Activated T-helper 17 cell treated with anti-CD3 and anti-CD28 coated beads, Interleukin-2, amount 50 U/mL, for 72 hours (primary cell): ENCODE measurements at regions not wholly inside any gene's neighbourhood (a gene's known extent, or its start where the extent isn't known, plus 50 kb on each side); places are given as distances from the start of the nearest gene placed in this dataset.
A peak's percentile ranks its signal among the peaks of the same experiment; 100 is the strongest.

Experiments used
- ATAC-seq: fragments of 150-1000 bp; cut with Tn5 transposase; replicated peaks from 2 replicates; pipeline ENCODE4 v1.10.0; 2021; ENCODE audit warnings: mild to moderate bottlenecking, moderate library complexity
- H3K27ac Mint-ChIP-seq: one replicate; pipeline ENCODE4 v1.8.0; 2022; ENCODE audit warnings: mixed read lengths
- H3K27me3 Mint-ChIP-seq: one replicate; pipeline ENCODE4 v1.8.0; 2022; ENCODE audit warnings: mixed read lengths
- H3K36me3 Mint-ChIP-seq: one replicate; pipeline ENCODE4 v1.8.0; 2022; ENCODE audit warnings: low read depth, mild to moderate bottlenecking, mixed read lengths
- H3K4me1 Mint-ChIP-seq: one replicate; pipeline ENCODE4 v1.8.0; 2022; ENCODE audit warnings: mixed read lengths
- H3K4me3 Mint-ChIP-seq: one replicate; pipeline ENCODE4 v1.8.0; 2022; ENCODE audit warnings: mild to moderate bottlenecking, mixed read lengths
- H3K9me3 Mint-ChIP-seq: one replicate; pipeline ENCODE4 v1.8.0; 2022; ENCODE audit warnings: mixed read lengths

GRCh38 chr1:55402671-55403464, 187.7 kb upstream of the USP24 start:
- no peak for ATAC-seq
- Mint-ChIP-seq H3K4me1 (no peaks in the 10 kb centered on the region), H3K4me3 (no peak overlapping the region), H3K9me3 (peaks cover 4% of the 10 kb centered on the region), H3K27me3 (peaks cover 30% of the 10 kb centered on the region), H3K36me3 (no peaks in the 10 kb centered on the region), H3K27ac (no peak overlapping the region)

GRCh38 chr1:55402142-55402541, 187.0 kb upstream of the USP24 start:
- ATAC-seq, result no peak
- H3K9me3 Mint-ChIP-seq, result peaks cover 4% of the 10 kb centered on the region
- no peak overlapping the region for H3K4me3 Mint-ChIP-seq
- no peaks in the 10 kb centered on the region for H3K4me1 Mint-ChIP-seq
- H3K36me3 Mint-ChIP-seq, result no peaks in the 10 kb centered on the region
- H3K27me3 Mint-ChIP-seq, result peaks cover 36% of the 10 kb centered on the region
- no peak overlapping the region for H3K27ac Mint-ChIP-seq

GRCh38 chr1:55400508-55400907, 185.3 kb upstream of the USP24 start:
- no peak overlapping the region for H3K27ac Mint-ChIP-seq
- H3K4me3 Mint-ChIP-seq, result no peak overlapping the region
- peaks cover 4% of the 10 kb centered on the region for H3K9me3 Mint-ChIP-seq
- H3K27me3 Mint-ChIP-seq, result peaks cover 36% of the 10 kb centered on the region
- no peaks in the 10 kb centered on the region for H3K36me3 Mint-ChIP-seq
- no peak for ATAC-seq
- H3K4me1 Mint-ChIP-seq, result no peaks in the 10 kb centered on the region

GRCh38 chr1:55399346-55399745, 184.2 kb upstream of the USP24 start:
- Mint-ChIP-seq H3K36me3 (no peaks in the 10 kb centered on the region), H3K4me1 (no peaks in the 10 kb centered on the region), H3K27ac (no peak overlapping the region), H3K9me3 (no peaks in the 10 kb centered on the region), H3K27me3 (peaks cover 33% of the 10 kb centered on the region), H3K4me3 (no peak overlapping the region)
- no peak for ATAC-seq

- Mint-ChIP-seq H3K4me3 (no peak overlapping the region), H3K4me1 (no peaks in the 10 kb centered on the region)
Observed at GRCh38 chr1:55396381-55396891, 181.3 kb upstream of the USP24 start.

GRCh38 chr1:55388960-55389359, 173.8 kb upstream of the USP24 start:
- Mint-ChIP-seq H3K36me3 (no peaks in the 10 kb centered on the region), H3K9me3 (peaks cover 4% of the 10 kb centered on the region), H3K27ac (no peak overlapping the region), H3K27me3 (no peaks in the 10 kb centered on the region), H3K4me1 (no peaks in the 10 kb centered on the region), H3K4me3 (no peak overlapping the region)
- ATAC-seq, result no peak

More at GRCh38 chr1:55396381-55396891, 181.3 kb upstream of the USP24 start:
- no peaks in the 10 kb centered on the region for H3K36me3 Mint-ChIP-seq
- H3K9me3 Mint-ChIP-seq, result no peaks in the 10 kb centered on the region
- ATAC-seq, result no peak
- H3K27ac Mint-ChIP-seq, result no peak overlapping the region
- H3K27me3 Mint-ChIP-seq, result peaks cover 25% of the 10 kb centered on the region

GRCh38 chr1:55387145-55387544, 172.0 kb upstream of the USP24 start:
- H3K27ac Mint-ChIP-seq, result no peak overlapping the region
- H3K36me3 Mint-ChIP-seq, result no peaks in the 10 kb centered on the region
- no peak overlapping the region for H3K4me3 Mint-ChIP-seq
- ATAC-seq, result peak; percentile 34
- H3K9me3 Mint-ChIP-seq, result peaks cover 4% of the 10 kb centered on the region
- H3K4me1 Mint-ChIP-seq, result no peaks in the 10 kb centered on the region
- H3K27me3 Mint-ChIP-seq, result no peaks in the 10 kb centered on the region

- no peak for ATAC-seq
- no peak overlapping the region for H3K27ac Mint-ChIP-seq
- no peaks in the 10 kb centered on the region for H3K4me1 Mint-ChIP-seq
- no peaks in the 10 kb centered on the region for H3K36me3 Mint-ChIP-seq
- H3K27me3 Mint-ChIP-seq, result no peaks in the 10 kb centered on the region
- H3K9me3 Mint-ChIP-seq, result peaks cover 4% of the 10 kb centered on the region
- H3K4me3 Mint-ChIP-seq, result no peak overlapping the region
Observed at GRCh38 chr1:55386456-55386855, 171.3 kb upstream of the USP24 start.

- peak overlapping the region; percentile 33 for H3K27ac Mint-ChIP-seq
- H3K4me1 Mint-ChIP-seq, result no peaks in the 10 kb centered on the region
- H3K9me3 Mint-ChIP-seq, result no peaks in the 10 kb centered on the region
- H3K27me3 Mint-ChIP-seq, result no peaks in the 10 kb centered on the region
- no peak for ATAC-seq
- no peak overlapping the region for H3K4me3 Mint-ChIP-seq
- no peaks in the 10 kb centered on the region for H3K36me3 Mint-ChIP-seq
Observed at GRCh38 chr1:55385402-55386018, 170.3 kb upstream of the USP24 start.

GRCh38 chr1:55384637-55385036, 169.5 kb upstream of the USP24 start:
- H3K27me3 Mint-ChIP-seq, result no peaks in the 10 kb centered on the region
- no peak overlapping the region for H3K4me3 Mint-ChIP-seq
- H3K36me3 Mint-ChIP-seq, result no peaks in the 10 kb centered on the region
- no peaks in the 10 kb centered on the region for H3K9me3 Mint-ChIP-seq
- peak; percentile 75 for ATAC-seq
- H3K4me1 Mint-ChIP-seq, result no peaks in the 10 kb centered on the region
- peak overlapping the region; percentile 33 for H3K27ac Mint-ChIP-seq

- no peaks in the 10 kb centered on the region for H3K27me3 Mint-ChIP-seq
- no peaks in the 10 kb centered on the region for H3K36me3 Mint-ChIP-seq
- H3K4me3 Mint-ChIP-seq, result no peak overlapping the region
- no peaks in the 10 kb centered on the region for H3K9me3 Mint-ChIP-seq
- peak overlapping the region; percentile 14 for H3K27ac Mint-ChIP-seq
- H3K4me1 Mint-ChIP-seq, result peaks cover 12% of the 10 kb centered on the region
- no peak for ATAC-seq
Observed at GRCh38 chr1:55382806-55383305, 167.7 kb upstream of the USP24 start.

- H3K4me3 Mint-ChIP-seq, result no peak overlapping the region
- no peak overlapping the region for H3K27ac Mint-ChIP-seq
- H3K27me3 Mint-ChIP-seq, result no peaks in the 10 kb centered on the region
- no peaks in the 10 kb centered on the region for H3K9me3 Mint-ChIP-seq
- peaks cover 12% of the 10 kb centered on the region for H3K4me1 Mint-ChIP-seq
- no peak for ATAC-seq
- no peaks in the 10 kb centered on the region for H3K36me3 Mint-ChIP-seq
Observed at GRCh38 chr1:55381983-55382382, 166.8 kb upstream of the USP24 start.

- Mint-ChIP-seq H3K4me3 (no peak overlapping the region), H3K27me3 (no peaks in the 10 kb centered on the region), H3K27ac (no peak overlapping the region), H3K9me3 (no peaks in the 10 kb centered on the region), H3K36me3 (no peaks in the 10 kb centered on the region), H3K4me1 (peaks cover 12% of the 10 kb centered on the region)
- ATAC-seq, result no peak
Observed at GRCh38 chr1:55381491-55381890, 166.3 kb upstream of the USP24 start.

- no peaks in the 10 kb centered on the region for H3K27me3 Mint-ChIP-seq
- ATAC-seq, result no peak
- no peak overlapping the region for H3K27ac Mint-ChIP-seq
- no peaks in the 10 kb centered on the region for H3K36me3 Mint-ChIP-seq
- H3K4me3 Mint-ChIP-seq, result no peak overlapping the region
- H3K4me1 Mint-ChIP-seq, result peaks cover 12% of the 10 kb centered on the region
- no peaks in the 10 kb centered on the region for H3K9me3 Mint-ChIP-seq
Observed at GRCh38 chr1:55380355-55380970, 165.3 kb upstream of the USP24 start.

GRCh38 chr1:55378582-55378981, 163.4 kb upstream of the USP24 start:
- Mint-ChIP-seq H3K9me3 (no peaks in the 10 kb centered on the region), H3K27ac (no peak overlapping the region), H3K36me3 (no peaks in the 10 kb centered on the region), H3K27me3 (no peaks in the 10 kb centered on the region), H3K4me3 (no peak overlapping the region), H3K4me1 (peaks cover 12% of the 10 kb centered on the region)
- peak; percentile 66 for ATAC-seq
